NCI-H2227 treated with DMSO at 0.1 percent for 48 hours (cell line): ENCODE measurements at regions not wholly inside any gene's neighbourhood (a gene's known extent, or its start where the extent isn't known, plus 50 kb on each side); places are given as distances from the start of the nearest gene placed in this dataset.
A peak's percentile ranks its signal among the peaks of the same experiment; 100 is the strongest.

Source experiments
- DNase-seq: peaks from one replicate; lab custom pipeline; 2025; lab: John Stamatoyannopoulos, UW

DNA sequence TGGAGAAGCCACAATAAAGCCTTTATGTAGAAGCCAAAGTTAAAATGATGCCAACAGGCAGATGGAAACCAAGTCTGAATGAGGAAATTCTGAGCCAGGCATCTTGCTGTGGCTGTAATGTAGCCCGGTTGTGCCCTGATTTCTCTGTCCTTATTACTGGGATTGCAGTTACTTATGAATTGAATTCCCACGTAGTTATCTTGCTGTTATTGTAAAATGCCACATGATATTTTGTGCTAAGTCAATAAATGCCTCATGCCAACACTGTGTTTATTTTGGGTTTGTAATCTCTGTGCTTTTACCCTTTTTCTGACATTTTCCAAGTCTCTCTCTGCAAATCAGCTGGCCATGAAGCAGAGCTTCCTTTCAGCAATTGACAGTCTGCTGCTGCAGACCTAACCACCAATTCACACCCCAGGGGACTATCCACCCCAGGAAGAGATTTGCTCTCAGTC, 486.1 kb upstream of the GOLIM4 start:
- DNase-seq, result peak; percentile 59

- no peak for DNase-seq
These were observed 483.3 kb upstream of the GOLIM4 start for GRCh38 chr3:168579010-168579409.

- DNase-seq, result no peak
These were observed 480.0 kb upstream of the GOLIM4 start for GRCh38 chr3:168575750-168576149.

GRCh38 chr3:168574455-168575158, 478.9 kb upstream of the GOLIM4 start:
- DNase-seq, result no peak

DNA sequence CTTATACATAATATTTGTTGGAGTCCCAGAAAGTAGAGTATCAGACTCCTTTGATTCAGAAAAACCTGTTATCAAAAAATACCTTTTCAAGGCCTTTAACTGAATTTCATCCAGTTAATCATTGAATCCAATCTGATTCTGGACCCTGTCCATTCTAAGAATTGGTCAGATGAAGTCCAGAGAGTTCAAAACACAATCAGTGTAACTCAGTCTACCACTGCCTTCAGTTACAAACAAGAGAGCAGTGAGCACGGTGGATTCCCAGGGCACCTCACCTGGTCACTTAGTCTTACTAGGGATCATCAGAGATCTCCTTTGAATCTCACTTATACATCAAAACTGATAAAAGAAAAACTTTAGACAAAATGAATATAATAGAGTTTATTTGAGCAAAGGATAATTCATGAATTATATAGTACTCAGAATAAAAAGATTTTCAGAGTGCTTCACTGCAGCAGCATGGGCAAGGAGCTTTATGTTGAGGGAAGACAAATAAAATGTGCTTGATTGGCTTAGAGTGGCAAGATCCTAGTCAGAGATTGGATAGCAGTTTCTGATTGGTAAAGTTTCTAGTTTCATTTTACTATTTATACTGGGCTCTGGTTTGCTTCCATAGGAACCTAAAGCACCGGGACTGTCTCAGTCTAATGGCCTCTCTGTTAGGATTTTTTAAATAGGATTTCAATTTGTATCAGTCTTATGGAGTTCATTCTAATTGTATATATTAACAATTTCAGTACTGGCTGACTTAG, 474.9 kb upstream of the GOLIM4 start:
- no peak for DNase-seq

DNA sequence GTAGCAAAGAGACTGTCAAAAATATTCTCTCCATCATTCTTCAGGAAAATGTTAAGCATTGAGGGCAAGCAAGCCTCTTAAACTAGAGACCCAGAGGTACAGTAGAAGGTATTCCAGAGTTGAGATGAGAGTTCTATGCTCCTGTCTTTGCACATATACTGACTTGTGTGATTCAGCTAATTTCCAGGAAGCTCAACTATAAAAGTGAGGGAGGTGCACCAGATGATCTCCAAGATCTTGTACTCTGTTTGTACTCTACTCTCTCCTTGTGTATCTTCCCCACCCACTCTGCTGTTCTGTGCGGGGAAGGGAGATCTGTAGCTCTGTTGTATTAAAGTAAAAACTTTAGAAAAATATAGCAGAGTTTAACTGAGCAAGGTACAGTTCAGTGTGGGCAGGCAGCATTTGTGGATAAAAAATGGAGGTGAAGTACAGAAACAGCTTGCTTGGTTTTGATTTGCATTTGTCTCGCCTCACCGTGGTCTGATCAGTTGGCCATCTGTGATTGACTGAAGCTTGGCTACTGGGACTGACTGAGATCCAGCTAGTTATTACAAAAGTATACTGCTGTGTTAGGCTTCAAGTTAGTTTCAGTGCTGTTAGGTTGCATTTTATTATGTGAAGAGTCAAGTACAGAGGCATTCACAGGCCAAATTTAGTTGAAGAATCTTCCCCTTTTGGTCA, 463.1 kb upstream of the GOLIM4 start:
- no peak for DNase-seq

- DNase-seq, result no peak
These were observed 456.5 kb upstream of the GOLIM4 start for GRCh38 chr3:168552251-168552650.

GRCh38 chr3:168548719-168549118, 453.0 kb upstream of the GOLIM4 start:
- peak; percentile 46 for DNase-seq

DNA sequence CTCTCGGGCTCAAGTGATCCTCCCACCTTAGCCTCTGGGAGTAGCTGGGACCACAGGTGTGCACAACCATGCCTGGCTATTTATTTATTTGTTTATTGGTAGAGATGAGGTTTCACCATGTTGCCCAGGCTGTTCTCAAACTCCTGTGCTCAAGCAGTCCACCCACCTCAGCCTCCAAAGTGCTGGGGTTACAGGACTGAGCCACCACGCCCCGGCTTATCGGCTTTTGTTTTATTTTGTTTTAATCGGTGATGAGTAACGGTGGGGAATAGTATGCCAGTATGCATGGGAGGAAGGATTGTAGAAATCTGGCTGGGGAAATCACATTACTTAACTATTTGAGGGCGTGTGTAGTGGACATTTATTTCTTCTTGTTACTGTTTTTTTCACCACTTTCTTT, 451.0 kb upstream of the GOLIM4 start:
- DNase-seq, result no peak

- no peak for DNase-seq
These were observed 449.9 kb upstream of the GOLIM4 start for GRCh38 chr3:168545591-168545990.

DNA sequence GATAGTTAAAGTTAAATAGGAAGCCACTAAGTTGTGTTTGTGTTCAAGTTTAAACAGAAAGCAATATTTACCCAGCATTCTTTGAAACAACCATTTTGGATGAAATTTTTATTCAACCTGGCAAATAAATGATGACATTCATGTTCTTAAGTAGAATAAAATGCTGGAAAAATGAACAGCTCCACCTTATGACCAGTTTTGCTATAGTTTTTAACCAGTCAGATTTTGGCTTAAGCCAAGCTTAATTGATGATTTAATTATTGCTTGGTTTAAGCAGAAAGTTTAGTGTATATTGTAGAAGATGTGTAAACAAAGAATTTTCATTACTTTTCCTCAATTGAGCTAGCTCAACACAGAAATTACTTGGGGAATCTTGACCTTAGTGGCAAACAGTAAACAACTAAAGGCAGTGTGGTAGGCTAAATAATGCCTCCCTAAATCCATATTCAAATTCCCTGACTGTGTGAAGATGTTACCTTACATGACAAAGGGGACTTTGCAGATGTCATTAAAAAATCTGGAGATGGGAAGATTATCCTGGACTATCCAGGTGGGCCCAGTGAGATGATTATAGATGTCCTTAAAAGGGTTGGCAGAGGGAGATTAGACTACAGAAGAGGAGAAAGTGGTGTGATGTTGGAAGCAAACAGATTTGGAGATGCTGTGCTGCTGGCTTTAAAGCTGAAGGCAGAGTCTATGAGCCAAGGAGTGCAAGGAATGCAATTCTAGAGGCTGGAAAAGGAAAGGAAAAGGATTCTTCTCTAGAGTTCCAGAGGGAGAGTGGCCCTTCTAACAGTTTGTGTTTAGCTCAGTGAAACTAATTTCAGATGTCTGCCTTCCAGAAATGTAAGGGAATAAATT, 448.6 kb upstream of the GOLIM4 start:
- no peak for DNase-seq

GRCh38 chr3:168540726-168541125, 445.0 kb upstream of the GOLIM4 start:
- no peak for DNase-seq

DNA sequence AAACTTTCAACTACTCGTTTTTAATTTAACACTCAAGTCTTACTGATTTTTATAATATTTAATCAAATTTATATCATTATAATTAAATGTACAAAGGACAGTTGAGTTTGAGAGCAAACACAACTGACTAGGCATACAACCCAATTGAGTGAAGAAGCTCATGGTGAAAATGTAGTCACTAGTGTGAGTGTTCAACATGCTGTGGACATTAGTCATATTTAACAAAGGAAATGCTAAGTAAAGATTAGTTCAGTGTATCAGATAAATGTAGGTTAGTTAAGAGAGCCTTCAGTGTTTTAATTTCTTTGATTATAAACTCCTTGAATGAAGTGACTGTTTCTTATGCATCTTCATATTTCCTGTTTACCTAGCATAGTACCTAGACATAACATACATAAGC, 444.2 kb upstream of the GOLIM4 start:
- DNase-seq, result no peak

DNA sequence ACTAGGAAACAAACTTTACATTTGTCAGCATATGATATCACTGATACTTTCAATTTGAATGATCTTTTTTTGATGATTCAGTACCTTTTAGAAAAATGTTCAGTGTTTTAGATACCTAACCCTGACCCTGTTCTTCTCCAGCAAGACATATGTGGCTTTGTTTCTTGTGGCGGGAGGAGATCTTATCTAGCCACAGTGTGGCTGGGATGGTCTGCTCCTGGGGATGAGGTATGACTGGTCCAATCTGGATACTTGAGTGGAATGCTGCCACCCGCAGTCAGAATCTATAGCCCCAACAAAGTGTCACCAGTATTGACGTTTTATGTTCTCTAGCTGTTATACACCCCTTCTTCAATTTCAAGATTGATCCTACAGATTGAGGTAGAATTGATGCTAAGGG, 439.0 kb upstream of the GOLIM4 start:
- DNase-seq, result no peak

GRCh38 chr3:168533600-168533999, 437.9 kb upstream of the GOLIM4 start:
- no peak for DNase-seq

DNA sequence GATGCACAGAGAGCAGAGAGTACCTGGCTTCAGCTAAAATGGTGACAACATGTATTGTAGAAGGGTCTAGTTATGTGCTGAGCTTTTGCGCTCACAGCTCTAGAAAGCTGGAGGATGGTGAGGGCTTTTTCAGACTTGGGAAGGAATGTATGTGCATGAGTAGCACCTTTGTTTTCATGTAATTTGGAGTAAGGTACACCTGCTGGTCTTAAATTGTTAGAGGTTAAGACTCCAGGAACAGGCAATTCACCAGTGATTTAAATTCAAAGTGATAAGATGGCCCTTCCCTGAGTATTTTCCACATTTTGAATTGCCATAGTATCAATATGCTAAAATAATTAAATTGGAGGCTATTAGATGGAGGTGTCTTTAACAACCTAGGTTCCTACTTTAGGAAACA, 436.4 kb upstream of the GOLIM4 start:
- DNase-seq, result no peak

- peak; percentile 52 for DNase-seq
These were observed 435.4 kb upstream of the GOLIM4 start for GRCh38 chr3:168531116-168531515.

- no peak for DNase-seq
These were observed 428.4 kb upstream of the GOLIM4 start for GRCh38 chr3:168524129-168524528.

GRCh38 chr3:168517249-168518071, 421.7 kb upstream of the GOLIM4 start:
- DNase-seq, result peak; percentile 94

GRCh38 chr3:168514252-168514651, 418.5 kb upstream of the GOLIM4 start:
- no peak for DNase-seq

DNA sequence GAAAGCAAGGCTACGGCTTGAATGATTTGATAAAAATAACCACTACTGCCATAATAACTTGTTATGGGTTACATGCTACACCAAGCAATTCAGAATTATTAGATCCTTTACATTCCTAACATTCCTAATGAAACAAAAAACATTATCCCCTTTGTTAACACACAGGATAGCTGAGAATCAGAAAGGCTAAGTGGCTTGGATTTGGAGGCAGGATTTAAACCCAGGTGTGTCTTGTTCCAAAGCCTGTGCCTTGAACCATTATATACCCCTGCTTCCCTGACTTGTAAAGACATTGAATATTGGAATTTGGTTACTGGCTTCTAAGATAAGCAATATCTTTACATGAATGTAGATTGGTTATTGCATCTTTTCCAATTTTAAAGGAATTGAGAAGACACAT, 417.1 kb upstream of the GOLIM4 start:
- DNase-seq, result no peak
